ENCODE measurements at regions not wholly inside any gene's neighbourhood (a gene's known extent, or its start where the extent isn't known, plus 50 kb on each side); places are given as distances from the start of the nearest gene placed in this dataset.

DNA sequence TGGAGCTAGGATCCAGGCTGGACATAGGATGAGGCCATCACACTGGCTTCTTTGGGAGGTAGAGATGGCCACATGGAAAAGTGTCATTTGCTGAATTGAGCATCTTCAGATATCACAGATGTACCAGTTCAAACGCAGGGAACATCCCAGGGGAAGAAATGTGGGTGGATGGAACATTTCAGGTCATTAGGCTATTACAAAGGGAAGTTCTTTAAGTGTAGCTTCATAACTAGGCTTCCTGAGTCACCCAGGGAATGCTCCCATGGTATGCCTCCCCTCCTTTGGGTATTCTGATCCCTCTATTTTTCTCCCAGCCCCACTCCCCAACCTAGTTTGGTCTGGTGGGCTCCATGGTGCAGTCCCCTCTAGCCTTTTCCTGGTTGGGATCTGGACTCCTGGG lies 69.8 kb upstream of the IRX3 start:
- TF ChIP-seq, protein P1, sequence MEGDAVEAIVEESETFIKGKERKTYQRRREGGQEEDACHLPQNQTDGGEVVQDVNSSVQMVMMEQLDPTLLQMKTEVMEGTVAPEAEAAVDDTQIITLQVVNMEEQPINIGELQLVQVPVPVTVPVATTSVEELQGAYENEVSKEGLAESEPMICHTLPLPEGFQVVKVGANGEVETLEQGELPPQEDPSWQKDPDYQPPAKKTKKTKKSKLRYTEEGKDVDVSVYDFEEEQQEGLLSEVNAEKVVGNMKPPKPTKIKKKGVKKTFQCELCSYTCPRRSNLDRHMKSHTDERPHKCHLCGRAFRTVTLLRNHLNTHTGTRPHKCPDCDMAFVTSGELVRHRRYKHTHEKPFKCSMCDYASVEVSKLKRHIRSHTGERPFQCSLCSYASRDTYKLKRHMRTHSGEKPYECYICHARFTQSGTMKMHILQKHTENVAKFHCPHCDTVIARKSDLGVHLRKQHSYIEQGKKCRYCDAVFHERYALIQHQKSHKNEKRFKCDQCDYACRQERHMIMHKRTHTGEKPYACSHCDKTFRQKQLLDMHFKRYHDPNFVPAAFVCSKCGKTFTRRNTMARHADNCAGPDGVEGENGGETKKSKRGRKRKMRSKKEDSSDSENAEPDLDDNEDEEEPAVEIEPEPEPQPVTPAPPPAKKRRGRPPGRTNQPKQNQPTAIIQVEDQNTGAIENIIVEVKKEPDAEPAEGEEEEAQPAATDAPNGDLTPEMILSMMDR (IDR thresholded peaks at IDR 0.05): no peak
- TF ChIP-seq POLR2A (IDR thresholded peaks at IDR 0.05): no peak
